Ishikawa (cell line): ENCODE measurements at regions not wholly inside any gene's neighbourhood (a gene's known extent, or its start where the extent isn't known, plus 50 kb on each side); places are given as distances from the start of the nearest gene placed in this dataset.

ENCODE experiments used
- CEBPB ChIP-seq: IDR thresholded peaks from 2 replicates; pipeline ENCODE4 v1.6.1; 2012
- CREB1 ChIP-seq: IDR thresholded peaks from 2 replicates; pipeline ENCODE4 v1.6.1; 2012; ENCODE audit warnings: low read depth
- EGR1 ChIP-seq: IDR thresholded peaks from 2 replicates; pipeline ENCODE4 v1.6.1; 2012
- EP300 ChIP-seq: IDR thresholded peaks from 2 replicates; pipeline ENCODE4 v1.6.1; 2012; ENCODE audit warnings: borderline replicate concordance
- FOXM1 ChIP-seq: IDR thresholded peaks from 2 replicates; pipeline ENCODE4 v1.6.1; 2012; ENCODE audit warnings: low read depth, borderline replicate concordance
- MAX ChIP-seq: IDR thresholded peaks from 2 replicates; pipeline ENCODE4 v1.6.1; 2012
- NFIC ChIP-seq: IDR thresholded peaks from 2 replicates; pipeline ENCODE4 v1.6.1; 2012
- RAD21 ChIP-seq: IDR thresholded peaks from 2 replicates; pipeline ENCODE4 v1.6.1; 2012; ENCODE audit warnings: low read depth
- REST ChIP-seq: IDR thresholded peaks from 2 replicates; pipeline ENCODE4 v1.6.1; 2012; ENCODE audit warnings: low read depth, mild to moderate bottlenecking
- TAF1 ChIP-seq: IDR thresholded peaks from 2 replicates; pipeline ENCODE4 v1.6.1; 2012; ENCODE audit warnings: low read depth, mild to moderate bottlenecking
- TCF12 ChIP-seq: IDR thresholded peaks from 2 replicates; pipeline ENCODE4 v1.6.1; 2012; ENCODE audit warnings: low read depth
- TEAD4 ChIP-seq: IDR thresholded peaks from 2 replicates; pipeline ENCODE4 v1.6.1; 2012
- USF1 ChIP-seq: IDR thresholded peaks from 2 replicates; pipeline ENCODE4 v1.6.1; 2012
- YY1 ChIP-seq: IDR thresholded peaks from 2 replicates; pipeline ENCODE4 v1.6.1; 2012; ENCODE audit warnings: low read depth
- ZBTB7A ChIP-seq: IDR thresholded peaks from 2 replicates; pipeline ENCODE4 v1.6.1; 2012; ENCODE audit warnings: low read depth

- no peak for TF ChIP-seq TAF1
- no peak for TF ChIP-seq CREB1
- TF ChIP-seq RAD21: no peak
- TF ChIP-seq EGR1: no peak
- TF ChIP-seq REST: no peak
- TF ChIP-seq TEAD4: no peak
- no peak for TF ChIP-seq EP300
- TF ChIP-seq CEBPB: no peak
- TF ChIP-seq NFIC: no peak
- TF ChIP-seq FOXM1: no peak
- no peak for TF ChIP-seq USF1
- no peak for TF ChIP-seq TCF12
- TF ChIP-seq MAX: no peak
- TF ChIP-seq YY1: no peak
- no peak for TF ChIP-seq ZBTB7A
These were observed 650.7 kb upstream of the GRID2 start for GRCh38 chr4:91653067-91653466.

- TF ChIP-seq EGR1: no peak
- TF ChIP-seq REST: no peak
- TF ChIP-seq EP300: no peak
- no peak for TF ChIP-seq ZBTB7A
- no peak for TF ChIP-seq TAF1
- no peak for TF ChIP-seq RAD21
- no peak for TF ChIP-seq YY1
- TF ChIP-seq FOXM1: no peak
- TF ChIP-seq NFIC: no peak
- no peak for TF ChIP-seq CEBPB
- no peak for TF ChIP-seq MAX
- TF ChIP-seq TEAD4: no peak
- no peak for TF ChIP-seq TCF12
- no peak for TF ChIP-seq USF1
- no peak for TF ChIP-seq CREB1
These were observed 622.7 kb upstream of the GRID2 start for GRCh38 chr4:91681091-91681490.

GRCh38 chr4:91681544-91681943 is 622.2 kb upstream of the GRID2 start:
- TF ChIP-seq CREB1 (no peak), EGR1 (no peak), USF1 (no peak), CEBPB (no peak), REST (no peak), TCF12 (no peak), EP300 (no peak), MAX (no peak), RAD21 (no peak), ZBTB7A (no peak), FOXM1 (no peak), TEAD4 (no peak), TAF1 (no peak), NFIC (no peak), YY1 (no peak)

GRCh38 chr4:91684955-91685354 is 618.8 kb upstream of the GRID2 start:
- TF ChIP-seq EP300 (no peak), MAX (no peak), NFIC (no peak), ZBTB7A (no peak), REST (no peak)
